ENCODE measurements at regions not wholly inside any gene's neighbourhood (a gene's known extent, or its start where the extent isn't known, plus 50 kb on each side); places are given as distances from the start of the nearest gene placed in this dataset.

- no peak overlapping the region for H3K4me3 ChIP-seq (replicated peaks; ENCODE audit: insufficient read depth, low read length)
- H3K27me3 ChIP-seq (ENCODE audit: insufficient read depth, poor library complexity, severe bottlenecking): no peaks in the 10 kb centered on the region
- DNase-seq (ENCODE audit: low read depth in 1 of 2, low spot score in 1 of 2): no peak
- H3K27ac ChIP-seq (replicated peaks): no peak overlapping the region
- TF ChIP-seq SPI1 (IDR thresholded peaks at IDR 0.05; ENCODE audit: borderline replicate concordance, low read depth) (no peak), GABPA (IDR thresholded peaks at IDR 0.05; ENCODE audit: low read depth) (no peak), REST (IDR thresholded peaks at IDR 0.05; ENCODE audit: insufficient replicate concordance, low read depth) (no peak), POLR2AphosphoS5 (IDR thresholded peaks at IDR 0.05; ENCODE audit: low read depth) (no peak), CTCF (IDR thresholded peaks at IDR 0.05; ENCODE audit: insufficient read depth, low read length) (no peak)
These were observed 645.6 kb upstream of the TMEM132C start for GRCh38 chr12:127621366-127621765.

GRCh38 chr12:127623362-127623761 lies 643.6 kb upstream of the TMEM132C start:
- TF ChIP-seq GABPA (IDR thresholded peaks at IDR 0.05; ENCODE audit: low read depth) (no peak), REST (IDR thresholded peaks at IDR 0.05; ENCODE audit: insufficient replicate concordance, low read depth) (no peak), CTCF (IDR thresholded peaks at IDR 0.05; ENCODE audit: insufficient read depth, low read length) (no peak), SPI1 (IDR thresholded peaks at IDR 0.05; ENCODE audit: borderline replicate concordance, low read depth) (no peak), POLR2AphosphoS5 (IDR thresholded peaks at IDR 0.05; ENCODE audit: low read depth) (no peak)
- H3K4me3 ChIP-seq (replicated peaks; ENCODE audit: insufficient read depth, low read length): no peak overlapping the region
- peaks cover 3% of the 10 kb centered on the region for H3K27me3 ChIP-seq (ENCODE audit: insufficient read depth, poor library complexity, severe bottlenecking)
- H3K27ac ChIP-seq (replicated peaks): no peak overlapping the region
- DNase-seq (ENCODE audit: low read depth in 1 of 2, low spot score in 1 of 2): no peak

- no peak for TF ChIP-seq SPI1 (IDR thresholded peaks at IDR 0.05; ENCODE audit: borderline replicate concordance, low read depth)
- no peak for DNase-seq (ENCODE audit: low read depth in 1 of 2, low spot score in 1 of 2)
- Histone ChIP-seq H3K27ac (replicated peaks) (no peak overlapping the region), H3K4me3 (replicated peaks; ENCODE audit: insufficient read depth, low read length) (no peak overlapping the region), H3K27me3 (ENCODE audit: insufficient read depth, poor library complexity, severe bottlenecking) (peaks cover 3% of the 10 kb centered on the region)
These were observed 641.7 kb upstream of the TMEM132C start for GRCh38 chr12:127625176-127625771.

GRCh38 chr12:127628645-127629044 lies 638.3 kb upstream of the TMEM132C start:
- DNase-seq (ENCODE audit: low read depth in 1 of 2, low spot score in 1 of 2): no peak

More at GRCh38 chr12:127628645-127629044, 638.3 kb upstream of the TMEM132C start:
- no peak overlapping the region for H3K27ac ChIP-seq (replicated peaks)
- no peak for TF ChIP-seq POLR2AphosphoS5 (IDR thresholded peaks at IDR 0.05; ENCODE audit: low read depth)
- no peak for TF ChIP-seq CTCF (IDR thresholded peaks at IDR 0.05; ENCODE audit: insufficient read depth, low read length)
- no peak for TF ChIP-seq GABPA (IDR thresholded peaks at IDR 0.05; ENCODE audit: low read depth)
- TF ChIP-seq REST (IDR thresholded peaks at IDR 0.05; ENCODE audit: insufficient replicate concordance, low read depth): no peak
- no peak for TF ChIP-seq SPI1 (IDR thresholded peaks at IDR 0.05; ENCODE audit: borderline replicate concordance, low read depth)
- H3K4me3 ChIP-seq (replicated peaks; ENCODE audit: insufficient read depth, low read length): no peak overlapping the region
- peaks cover 3% of the 10 kb centered on the region for H3K27me3 ChIP-seq (ENCODE audit: insufficient read depth, poor library complexity, severe bottlenecking)

Data from HL-60 (cell line).